ENCODE measurements at regions not wholly inside any gene's neighbourhood (a gene's known extent, or its start where the extent isn't known, plus 50 kb on each side); places are given as distances from the start of the nearest gene placed in this dataset.

GRCh38 chr11:42806191-42806590 is 505.6 kb upstream of the API5 start:
- TF ChIP-seq CTCF (IDR thresholded peaks at IDR 0.05) (no peak), EP300 (IDR thresholded peaks at IDR 0.05) (no peak), POLR2A (IDR thresholded peaks at IDR 0.05; ENCODE audit: low read depth) (no peak)

Measured in esophagus muscularis mucosa (tissue), 4 donors.